RPMI8226 (cell line): ENCODE measurements at regions not wholly inside any gene's neighbourhood (a gene's known extent, or its start where the extent isn't known, plus 50 kb on each side); places are given as distances from the start of the nearest gene placed in this dataset.
A peak's percentile ranks its signal among the peaks of the same experiment; 100 is the strongest.

ENCODE experiments used
- DNase-seq: peaks from one replicate; pipeline ENCODE4 v3.0.0-alpha.2; 2015

- DNase-seq: peak; percentile 26
These were observed 73.4 kb upstream of the F3 start for GRCh38 chr1:94614996-94615395.

DNA sequence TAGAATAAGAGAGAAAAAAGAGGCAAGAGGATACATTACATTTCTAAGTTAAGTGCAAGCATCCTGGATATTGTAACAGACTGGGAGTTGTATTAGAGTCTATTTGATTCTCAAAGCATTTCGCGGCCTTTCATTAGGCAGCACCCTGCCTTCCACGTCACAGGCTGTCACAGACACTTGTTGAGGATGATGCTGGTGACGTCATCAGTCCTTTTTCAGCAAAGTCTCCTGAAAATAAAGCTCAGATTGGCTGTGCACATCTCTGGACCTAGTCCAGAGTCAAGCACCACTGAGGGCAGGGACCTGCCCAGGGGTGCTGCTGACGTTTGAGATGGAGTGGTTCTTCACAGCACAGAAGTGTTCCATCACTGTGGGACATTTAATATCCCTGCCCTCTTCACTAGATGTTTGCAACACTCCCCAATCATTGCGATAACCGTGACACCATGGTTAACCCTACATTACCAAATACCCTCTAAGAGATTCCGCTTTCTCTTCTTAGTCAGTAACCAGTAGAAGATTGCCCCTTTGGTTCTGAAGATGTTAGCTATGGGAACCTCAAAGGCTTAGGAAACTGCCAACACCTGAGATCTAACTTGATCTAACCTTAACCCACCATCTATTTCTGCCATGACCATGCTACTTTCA, 72.7 kb upstream of the F3 start:
- DNase-seq: no peak

DNA sequence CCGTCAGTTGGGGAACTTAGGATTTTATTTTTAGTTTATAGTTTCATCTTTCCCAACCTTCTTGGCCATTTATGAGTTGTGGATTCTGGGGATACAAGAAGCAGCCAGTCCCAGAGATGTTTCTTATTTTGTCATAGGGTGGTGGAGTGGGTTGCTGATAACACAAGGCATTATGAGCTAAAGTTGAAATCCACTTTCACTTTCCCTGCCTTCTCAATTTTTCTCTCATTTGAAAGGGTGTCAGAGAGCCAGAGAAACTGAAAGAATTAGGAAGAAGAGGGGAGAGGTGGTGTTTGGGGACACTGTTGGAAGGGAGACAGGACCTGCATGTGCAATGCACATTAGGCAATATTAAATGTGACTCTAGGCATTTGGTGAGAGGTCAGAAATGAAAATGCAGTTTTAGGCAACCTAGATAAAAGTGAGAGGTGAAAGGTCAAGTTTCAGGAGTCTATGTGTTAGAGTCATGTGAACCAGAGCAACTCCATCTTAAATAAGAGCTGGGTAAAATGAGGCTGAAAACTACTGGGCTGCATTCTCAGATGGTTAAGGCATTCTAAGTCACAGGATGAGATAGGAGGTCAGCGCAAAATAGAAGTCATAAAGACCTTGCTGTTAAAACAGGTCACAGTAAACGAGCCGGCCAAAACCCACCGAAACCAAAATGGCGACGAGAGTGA, 71.1 kb upstream of the F3 start:
- no peak for DNase-seq

- DNase-seq: no peak
These were observed 70.3 kb upstream of the F3 start for GRCh38 chr1:94611681-94612475.

DNA sequence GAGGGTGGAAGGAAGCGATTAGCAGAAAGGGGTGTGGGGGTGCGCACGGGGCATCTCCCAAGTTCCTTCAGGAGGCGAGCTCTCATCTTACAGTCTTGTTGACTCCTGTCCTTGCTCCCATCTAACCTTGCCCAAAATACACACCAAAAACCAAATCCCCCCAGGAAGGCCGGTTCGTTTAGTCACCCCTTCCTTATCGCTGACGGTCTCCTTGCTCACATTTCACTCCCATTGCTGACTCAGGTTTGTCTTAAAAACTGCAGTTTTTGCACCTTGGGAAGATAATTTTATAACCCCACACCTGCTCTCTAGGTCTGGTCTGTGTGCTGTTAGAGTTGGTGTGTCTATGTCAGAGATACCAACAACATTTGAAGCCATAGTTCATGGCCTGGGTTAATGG, 68.1 kb upstream of the F3 start:
- peak; percentile 14 for DNase-seq

DNA sequence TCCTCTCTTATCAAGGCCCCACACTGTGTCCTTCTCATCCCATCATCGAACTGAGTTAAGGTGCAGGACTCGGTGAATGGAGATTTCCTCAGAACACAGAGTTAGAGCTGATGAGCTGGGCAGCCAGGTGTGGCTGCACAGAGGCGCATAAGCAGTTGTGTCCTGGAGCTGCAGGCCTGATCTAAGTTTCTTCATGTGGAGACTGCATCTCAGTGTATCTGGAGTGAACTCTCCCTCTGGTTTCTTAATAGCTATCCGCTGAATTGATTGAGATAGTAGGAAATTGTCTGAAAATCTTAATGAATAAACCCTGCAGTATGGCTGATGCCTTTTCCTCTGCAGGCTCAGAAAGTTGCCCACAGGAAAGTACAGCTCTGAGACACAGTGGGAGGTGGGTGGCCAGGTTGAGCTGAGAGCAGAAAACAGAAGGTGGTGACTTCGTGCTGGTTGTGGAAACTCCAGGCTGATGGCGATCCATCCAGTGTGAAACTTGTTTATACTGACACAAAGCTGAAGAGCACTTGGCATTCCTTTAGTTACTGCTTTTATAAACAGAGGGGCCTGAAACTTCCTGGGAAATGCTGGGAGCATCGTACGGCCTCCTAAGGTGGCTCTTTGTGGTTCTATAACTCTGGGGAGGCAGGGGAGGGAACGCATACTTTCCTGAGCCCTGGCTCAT, 67.4 kb upstream of the F3 start:
- no peak for DNase-seq

GRCh38 chr1:94608142-94608851, 66.7 kb upstream of the F3 start:
- DNase-seq: no peak

- DNase-seq: no peak
These were observed 65.8 kb upstream of the F3 start for GRCh38 chr1:94607398-94607797.

DNA sequence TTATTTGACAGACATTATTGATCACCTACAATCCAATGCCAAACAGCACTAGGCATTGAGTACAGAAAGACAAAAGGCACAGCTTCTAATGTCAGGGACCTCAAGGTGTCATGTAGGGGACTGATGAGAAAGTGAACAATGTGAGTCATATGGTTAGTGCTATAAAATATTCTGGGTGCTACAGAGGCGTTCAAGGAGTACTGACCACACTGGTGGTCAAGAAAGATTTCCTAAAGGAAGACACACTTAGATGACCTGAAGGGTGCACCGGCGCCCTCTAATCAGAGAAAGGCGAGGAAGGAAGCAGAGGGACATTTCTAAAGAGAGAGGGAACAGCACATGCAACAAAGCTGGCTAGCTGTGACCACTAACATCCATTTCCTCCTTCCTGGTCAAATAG, 64.9 kb upstream of the F3 start:
- DNase-seq: no peak

- DNase-seq: no peak
These were observed 62.1 kb upstream of the F3 start for GRCh38 chr1:94603663-94604062.

DNA sequence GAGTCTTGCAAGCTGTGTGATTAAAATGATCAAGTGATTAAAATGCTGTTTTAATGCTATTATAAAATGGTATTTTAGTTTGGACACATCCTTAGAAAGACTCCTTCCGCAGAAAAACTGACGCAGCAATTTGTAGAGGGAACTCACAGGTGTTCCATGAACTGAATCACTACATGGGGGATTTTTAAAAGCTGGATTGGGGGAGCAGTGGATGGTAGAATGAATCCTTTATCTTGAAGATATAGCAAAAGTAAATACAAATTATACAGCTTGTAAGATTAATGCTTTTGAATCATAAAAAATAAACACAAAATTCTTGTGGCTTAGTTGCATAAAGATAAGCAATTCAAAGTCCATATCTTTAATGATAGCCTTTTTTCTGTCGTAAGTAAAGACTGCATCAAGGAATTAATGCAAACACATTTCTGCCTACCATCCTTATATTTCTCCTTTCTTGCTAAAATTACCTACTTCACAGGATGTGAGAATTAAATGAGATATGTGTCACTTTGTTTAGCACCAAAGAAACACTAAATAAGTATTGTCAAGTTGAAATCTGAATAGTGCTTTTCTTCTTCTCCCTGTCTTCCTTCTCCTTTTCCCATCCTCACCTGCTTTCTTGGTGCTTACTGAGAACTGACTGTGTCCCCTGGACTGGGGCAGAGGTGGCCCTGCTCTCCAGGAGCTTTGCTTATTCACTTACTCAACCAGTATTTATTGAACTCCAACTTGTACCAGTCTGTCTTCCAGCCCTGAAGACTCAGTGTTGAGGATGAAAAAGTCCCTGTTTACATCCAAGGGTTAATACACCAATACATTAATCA, 61.5 kb upstream of the F3 start:
- peak; percentile 57 for DNase-seq

- peak; percentile 69 for DNase-seq
These were observed 60.8 kb upstream of the F3 start for GRCh38 chr1:94602316-94602715.

DNA sequence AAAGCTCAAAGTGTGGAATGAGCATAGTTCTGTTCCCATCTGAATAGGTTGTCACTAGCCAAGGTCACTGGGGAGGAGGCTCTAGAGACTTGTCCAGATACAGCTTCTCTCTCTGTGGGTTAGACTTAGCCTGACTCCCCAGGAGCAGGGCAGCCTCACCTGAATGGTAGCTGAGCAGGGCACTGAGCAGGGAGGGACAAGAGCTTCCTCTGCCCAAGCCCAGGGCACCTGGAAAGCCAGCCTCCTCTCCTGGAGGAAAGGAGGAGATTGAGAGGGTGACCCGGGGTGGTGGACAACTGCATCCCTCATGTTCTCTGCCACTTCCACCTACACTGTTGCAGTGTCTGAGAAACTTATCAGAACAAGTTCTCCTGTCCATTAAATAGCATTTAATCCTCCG, 59.0 kb upstream of the F3 start:
- no peak for DNase-seq

GRCh38 chr1:94599095-94599813, 57.7 kb upstream of the F3 start:
- DNase-seq: no peak

DNA sequence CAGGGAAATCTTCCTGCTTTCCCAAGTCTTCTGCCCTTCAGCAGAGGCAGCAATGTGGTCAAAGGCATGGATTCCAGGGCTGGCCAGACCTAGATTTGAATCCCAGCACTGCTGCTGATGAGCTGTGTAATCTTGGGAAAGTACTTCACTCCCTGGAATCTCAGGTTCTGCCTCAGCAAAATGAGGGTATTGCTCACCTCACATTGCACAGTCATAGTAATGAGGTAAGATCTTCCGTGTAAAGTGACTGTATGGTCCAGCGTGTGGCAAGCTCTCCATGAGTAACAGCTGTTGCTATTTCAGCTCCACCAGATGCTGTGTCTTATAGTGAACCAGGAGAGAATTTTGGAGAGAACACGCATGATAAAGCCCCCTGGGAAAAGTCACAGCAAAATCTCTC, 56.1 kb upstream of the F3 start:
- DNase-seq: no peak

DNA sequence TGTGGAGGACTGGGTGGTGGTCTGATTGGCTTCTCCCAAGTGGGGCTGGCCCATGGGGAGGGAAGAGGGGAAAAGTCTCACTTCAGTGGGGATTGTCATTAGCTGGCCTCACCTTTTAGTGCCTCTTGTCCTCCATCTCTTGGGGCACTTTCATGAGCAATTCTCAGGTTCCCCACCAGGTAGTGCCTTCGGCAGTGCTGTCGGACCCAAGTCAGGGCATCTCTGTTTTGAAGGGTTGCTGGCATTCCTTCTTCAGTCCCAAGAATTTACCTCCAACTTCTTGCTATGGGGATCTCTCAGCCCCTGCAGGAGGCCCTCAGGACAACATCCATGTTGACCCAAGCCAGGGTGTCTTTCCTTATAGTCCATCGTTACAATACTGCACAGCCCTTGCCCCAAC, 54.7 kb upstream of the F3 start:
- no peak for DNase-seq

- DNase-seq: no peak
These were observed 54.1 kb upstream of the F3 start for GRCh38 chr1:94595658-94596057.

DNA sequence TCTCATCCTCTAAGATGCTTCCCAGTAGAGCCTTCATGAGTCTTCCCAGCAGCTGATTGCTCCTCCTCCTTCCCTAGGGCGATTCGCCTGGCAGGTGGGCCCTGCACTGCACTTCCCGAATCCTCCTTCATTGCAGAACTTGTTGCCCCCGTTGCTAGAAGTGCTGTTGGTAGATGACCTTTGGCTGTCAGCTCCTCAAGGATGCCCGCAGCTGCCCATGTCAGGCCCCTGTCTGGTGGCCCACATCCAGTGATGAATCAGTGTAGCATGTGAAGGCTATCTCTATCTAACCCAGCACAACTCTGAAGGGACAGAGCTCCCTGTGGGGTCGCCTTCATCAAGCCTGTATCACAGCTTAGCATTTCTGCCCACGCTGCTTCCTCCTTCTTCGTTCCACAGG, 52.1 kb upstream of the F3 start:
- no peak for DNase-seq

DNA sequence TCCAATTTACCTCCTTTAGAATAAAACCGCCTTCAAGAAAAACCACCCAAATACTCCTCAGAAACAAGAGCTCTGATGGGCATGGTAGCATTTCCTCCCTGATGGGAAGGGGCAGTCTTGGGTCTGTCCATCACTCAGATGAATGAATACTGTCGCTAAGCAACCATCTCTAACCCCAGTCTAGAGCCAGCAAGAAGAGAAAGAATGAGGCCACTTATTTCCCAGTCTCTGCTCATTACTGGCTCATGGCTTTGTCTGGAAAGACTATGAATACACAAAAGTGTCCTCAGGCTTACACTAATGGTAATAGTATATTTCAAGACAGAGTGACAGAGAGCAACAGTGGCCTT, 51.0 kb upstream of the F3 start:
- DNase-seq: no peak

DNA sequence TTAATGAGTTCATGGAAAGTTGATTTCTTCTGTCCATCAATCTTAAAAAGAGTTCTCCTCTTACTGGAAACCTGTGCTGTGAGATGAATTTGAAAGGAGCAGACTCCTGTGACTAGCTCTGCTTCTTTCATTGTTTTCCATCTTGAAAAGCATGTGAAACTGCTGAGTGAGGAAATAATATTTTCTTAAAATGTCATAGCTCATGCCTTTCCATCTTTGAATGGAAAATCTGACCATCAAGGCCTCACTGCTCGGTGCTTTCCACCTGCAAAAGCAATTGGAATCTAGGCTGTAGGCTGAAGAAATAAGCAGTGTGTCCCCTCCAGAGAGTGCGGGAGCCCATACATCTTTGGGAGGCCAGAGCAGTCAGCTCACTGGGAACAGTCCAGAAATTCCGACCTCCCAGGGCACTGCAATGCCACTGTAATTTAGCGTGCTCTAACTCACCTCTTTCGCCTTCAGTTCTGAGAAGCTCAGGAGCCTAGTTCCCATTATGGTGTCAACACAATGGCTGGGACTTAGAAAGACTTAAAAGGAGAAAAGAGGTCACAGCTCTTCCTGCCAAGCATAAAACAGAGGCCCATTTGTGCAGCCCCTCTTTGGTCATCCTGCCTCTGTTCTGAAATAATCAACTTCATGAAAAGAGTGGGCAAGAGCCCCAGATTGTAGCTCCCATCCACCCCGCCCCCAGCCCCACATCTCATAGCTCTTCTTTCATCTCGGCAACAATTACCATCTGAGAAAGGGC, 50.4 kb upstream of the F3 start:
- no peak for DNase-seq
